Activated naive CD4-positive, alpha-beta T cell treated with anti-CD3 and anti-CD28 coated beads, Interleukin-2, amount 10 ng/mL, durations not matched to agents 7 days and 5 days (primary cell): ENCODE measurements at regions not wholly inside any gene's neighbourhood (a gene's known extent, or its start where the extent isn't known, plus 50 kb on each side); places are given as distances from the start of the nearest gene placed in this dataset.
A peak's percentile ranks its signal among the peaks of the same experiment; 100 is the strongest.
"Not testable (repeated sequence)": the region's sequence is repeated elsewhere in the genome, so short reads cannot be mapped to it uniquely, and the experiment has no call there.

Experiments used
- CTCF ChIA-PET: fragments of 350-600 bp; sonication (Branson Sonifier 250); formaldehyde crosslinking; loops from one replicate; lab custom pipeline; 2021; ENCODE audit warnings: antibody characterized with exemption; lab: Charles Lee
- DNase-seq: peaks from one replicate; pipeline ENCODE4 v3.0.0-alpha.2; 2020
- H3K27ac Mint-ChIP-seq: one replicate; pipeline ENCODE4 v1.8.0; 2021; ENCODE audit warnings: mild to moderate bottlenecking, moderate library complexity, mixed read lengths
- H3K27me3 Mint-ChIP-seq: one replicate; pipeline ENCODE4 v1.8.0; 2021; ENCODE audit warnings: mild to moderate bottlenecking, mixed read lengths
- H3K36me3 Mint-ChIP-seq: one replicate; pipeline ENCODE4 v1.8.0; 2021; ENCODE audit warnings: mixed read lengths
- H3K4me1 Mint-ChIP-seq: one replicate; pipeline ENCODE4 v1.8.0; 2021; ENCODE audit warnings: mixed read lengths
- H3K4me3 Mint-ChIP-seq: one replicate; pipeline ENCODE4 v1.8.0; 2021; ENCODE audit warnings: mild to moderate bottlenecking, moderate library complexity, mixed read lengths
- H3K9me3 Mint-ChIP-seq: one replicate; pipeline ENCODE4 v1.8.0; 2021; ENCODE audit warnings: mixed read lengths

DNA sequence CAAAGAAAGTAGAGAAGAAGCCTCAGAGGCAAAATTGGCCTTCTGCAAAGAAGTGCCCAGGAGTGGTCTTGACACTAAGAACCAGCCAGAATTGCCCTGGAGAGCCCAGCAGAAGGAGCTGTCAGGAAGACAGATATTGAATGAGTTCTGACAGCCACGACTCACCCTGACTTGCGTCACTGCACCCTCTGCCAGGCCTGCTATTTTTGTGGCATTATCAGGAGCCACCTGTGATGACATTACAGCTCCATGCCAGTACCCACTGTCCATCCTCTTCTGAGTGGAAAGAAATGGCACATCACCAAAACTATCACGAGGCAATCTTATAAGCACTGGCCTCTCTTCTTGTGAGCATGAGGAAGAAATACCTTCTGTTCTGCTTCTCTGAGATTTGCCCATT lies 67.7 kb downstream of the SMIM20 start:
- CTCF ChIA-PET = no interaction called here
- no peak for DNase-seq
- Mint-ChIP-seq H3K36me3 (no peaks in the 10 kb centered on the region), H3K9me3 (no peaks in the 10 kb centered on the region), H3K27me3 (peaks cover 10% of the 10 kb centered on the region), H3K27ac (no peak overlapping the region), H3K4me3 (no peak overlapping the region), H3K4me1 (no peaks in the 10 kb centered on the region)

DNA sequence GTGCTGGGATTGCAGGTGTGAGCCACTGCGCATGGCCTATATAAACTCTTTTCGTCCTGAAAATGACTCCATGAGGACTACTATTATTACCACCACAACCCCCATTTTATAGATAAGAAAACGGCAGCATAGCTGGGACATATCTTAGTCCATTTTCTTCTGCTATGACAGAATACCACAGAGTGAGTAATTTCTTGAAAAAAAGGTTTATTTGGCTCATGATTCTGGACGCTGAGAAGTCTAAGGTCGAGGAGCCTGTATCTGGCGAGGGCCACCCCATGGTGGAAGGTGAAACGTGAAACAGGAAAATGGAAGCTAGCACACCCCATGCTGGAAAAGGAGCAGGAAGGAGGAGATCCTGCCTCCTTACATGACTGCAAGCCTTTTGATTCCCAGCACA lies 68.9 kb downstream of the SMIM20 start:
- Mint-ChIP-seq H3K4me3 (no peak overlapping the region), H3K27me3 (peaks cover 7% of the 10 kb centered on the region), H3K9me3 (no peaks in the 10 kb centered on the region), H3K27ac (no peak overlapping the region), H3K4me1 (peaks cover 3% of the 10 kb centered on the region), H3K36me3 (no peaks in the 10 kb centered on the region)
- CTCF ChIA-PET = no interaction called here
- DNase-seq = no peak

DNA sequence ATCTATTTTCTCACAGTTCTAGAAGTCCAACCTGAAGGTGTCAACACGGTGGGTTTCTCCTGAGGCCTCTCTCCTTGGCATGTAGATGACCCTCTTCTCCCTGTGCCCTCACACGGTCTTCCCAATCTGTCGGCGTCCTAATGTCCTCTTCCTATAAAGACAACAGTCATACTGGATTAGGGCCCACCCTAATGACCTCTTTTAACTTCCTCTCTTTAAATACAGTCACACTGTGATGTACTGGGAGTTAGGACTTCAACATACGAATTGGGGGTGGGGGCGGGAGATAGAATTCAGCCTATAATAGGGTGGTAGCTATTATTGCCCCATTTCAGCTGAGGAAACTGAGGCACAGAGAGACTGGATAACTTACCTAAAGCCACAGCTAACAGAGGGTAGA lies 70.2 kb downstream of the SMIM20 start:
- Mint-ChIP-seq H3K27me3 (peaks cover 7% of the 10 kb centered on the region), H3K27ac (no peak overlapping the region), H3K9me3 (no peaks in the 10 kb centered on the region), H3K36me3 (no peaks in the 10 kb centered on the region), H3K4me1 (peaks cover 11% of the 10 kb centered on the region), H3K4me3 (no peak overlapping the region)
- CTCF ChIA-PET = no interaction called here
- no peak for DNase-seq

DNA sequence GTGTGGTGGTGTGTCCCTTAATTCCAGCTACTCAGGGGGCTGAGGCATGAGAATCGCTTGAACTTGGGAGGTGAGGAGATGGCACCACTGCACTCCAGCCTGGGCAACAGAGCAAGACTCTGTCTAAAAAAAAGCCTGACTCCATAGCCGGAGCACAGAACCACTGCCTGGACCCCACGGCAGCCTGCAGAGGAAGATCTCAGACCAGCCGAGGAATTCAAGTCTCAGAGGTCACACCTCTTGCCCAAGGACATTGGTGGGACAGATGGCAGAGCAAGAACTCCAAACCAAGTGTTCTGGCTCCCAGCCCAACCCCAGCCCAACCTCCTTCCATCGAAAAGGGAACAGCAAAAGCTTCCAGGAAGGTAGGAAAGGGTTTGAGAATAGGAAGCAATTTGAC lies 70.8 kb downstream of the SMIM20 start:
- H3K36me3 Mint-ChIP-seq = no peaks in the 10 kb centered on the region
- no peak for DNase-seq

DNA sequence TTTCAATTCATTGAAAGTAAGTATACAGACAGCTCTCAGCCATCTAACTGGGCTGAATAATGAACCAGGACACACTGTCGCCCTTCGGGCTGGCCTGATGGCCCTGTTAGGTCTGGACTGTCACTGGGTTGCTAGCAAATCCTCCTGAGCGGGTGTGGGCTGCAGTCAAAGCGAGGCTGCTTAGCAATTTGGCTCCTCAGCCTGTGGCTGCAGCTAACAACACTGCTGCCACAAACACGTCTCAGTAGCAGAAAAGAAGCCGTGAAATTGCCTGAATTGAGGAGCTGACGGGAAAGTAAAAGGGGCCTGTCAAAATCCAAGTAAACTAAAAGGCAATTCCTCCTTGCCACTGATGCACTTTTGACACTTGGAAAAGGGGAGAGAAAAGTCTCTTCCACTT lies 72.8 kb downstream of the SMIM20 start:
- Mint-ChIP-seq H3K27me3 (peaks cover 15% of the 10 kb centered on the region), H3K4me1 (peaks cover 11% of the 10 kb centered on the region), H3K4me3 (no peak overlapping the region), H3K27ac (no peak overlapping the region), H3K9me3 (no peaks in the 10 kb centered on the region), H3K36me3 (no peaks in the 10 kb centered on the region)
- DNase-seq = no peak
- CTCF ChIA-PET = interaction anchor here (0.7 to 2.5 kb wide), 6 partner anchors 10 to 584 kb away, joined by 3 to 17 read pairs (median 4); no protein-coding TSS in a partner anchor

More for the DNA sequence above, 70.8 kb downstream of the SMIM20 start:
- H3K4me3 Mint-ChIP-seq = no peak overlapping the region
- peaks cover 11% of the 10 kb centered on the region for H3K27me3 Mint-ChIP-seq
- CTCF ChIA-PET = no interaction called here
- no peak overlapping the region for H3K27ac Mint-ChIP-seq
- no peaks in the 10 kb centered on the region for H3K9me3 Mint-ChIP-seq
- peaks cover 11% of the 10 kb centered on the region for H3K4me1 Mint-ChIP-seq

DNA sequence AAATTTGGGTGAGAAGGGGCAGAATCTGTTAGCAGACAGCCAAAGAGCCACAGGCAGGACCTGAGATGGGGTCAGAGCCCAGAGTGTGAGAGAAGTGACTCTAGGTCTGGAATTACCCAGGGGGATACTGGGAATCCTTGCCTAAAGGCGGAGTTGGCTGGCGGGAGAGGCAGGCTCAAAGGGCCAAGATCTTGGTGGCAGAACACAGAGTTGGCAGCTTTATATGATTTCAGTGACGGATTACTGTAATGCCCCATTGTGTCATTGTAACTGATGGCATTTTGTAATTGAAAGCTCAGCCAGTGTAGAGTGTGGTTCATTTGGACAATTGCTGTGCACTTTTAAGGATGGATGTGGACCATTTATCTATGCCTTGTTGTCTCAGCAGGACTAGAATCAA lies 77.3 kb downstream of the SMIM20 start:
- CTCF ChIA-PET = no interaction called here
- DNase-seq = no peak
- H3K4me1 Mint-ChIP-seq = peaks cover 11% of the 10 kb centered on the region
- H3K36me3 Mint-ChIP-seq = no peaks in the 10 kb centered on the region
- H3K4me3 Mint-ChIP-seq = no peak overlapping the region
- H3K27ac Mint-ChIP-seq = no peak overlapping the region
- peaks cover 14% of the 10 kb centered on the region for H3K27me3 Mint-ChIP-seq
- H3K9me3 Mint-ChIP-seq = no peaks in the 10 kb centered on the region

DNA sequence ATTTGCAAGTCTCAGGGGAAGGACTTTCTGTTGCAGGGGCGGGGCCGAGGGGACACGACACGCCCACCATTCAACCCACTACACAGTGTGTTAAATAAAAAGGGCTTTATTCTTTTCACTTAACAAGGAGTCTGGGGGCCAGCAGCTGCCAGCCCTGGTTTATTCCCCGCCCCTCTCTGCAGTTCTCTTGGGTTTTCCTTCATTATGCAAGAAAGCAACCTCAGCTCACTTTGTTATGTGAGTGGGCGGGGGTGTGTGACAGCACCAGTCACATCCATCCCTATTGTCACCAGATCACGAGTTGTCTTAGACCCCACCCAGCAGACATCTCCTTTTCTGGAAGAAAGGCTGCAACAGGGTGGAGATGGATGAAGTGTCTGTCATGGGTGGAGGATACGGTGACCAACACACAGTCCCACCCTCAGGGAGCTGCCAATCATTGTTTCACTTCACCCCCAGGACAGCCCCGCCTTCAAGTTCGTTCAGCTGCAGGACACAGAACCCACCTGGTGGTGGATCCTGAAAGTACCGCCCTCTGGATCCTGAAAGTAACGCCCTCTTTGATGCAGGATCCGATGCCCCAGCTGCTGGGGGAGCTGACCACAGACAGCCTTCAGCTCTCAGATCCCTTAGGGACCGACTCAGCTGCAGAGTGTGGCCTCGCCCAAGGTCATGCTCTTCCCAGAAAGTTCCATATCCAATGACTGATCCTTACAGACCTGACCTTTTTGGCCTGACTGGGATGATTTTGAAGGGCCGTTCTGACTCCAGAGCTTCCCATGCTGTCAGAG lies 79.6 kb downstream of the SMIM20 start:
- H3K9me3 Mint-ChIP-seq = no peaks in the 10 kb centered on the region
- peaks cover 2% of the 10 kb centered on the region for H3K4me1 Mint-ChIP-seq
- H3K27me3 Mint-ChIP-seq = peaks cover 17% of the 10 kb centered on the region
- peak; percentile 25 for DNase-seq
- no peaks in the 10 kb centered on the region for H3K36me3 Mint-ChIP-seq
- H3K4me3 Mint-ChIP-seq = no peak overlapping the region
- H3K27ac Mint-ChIP-seq = no peak overlapping the region
- CTCF ChIA-PET = interaction anchor here (0.6 to 1.9 kb wide), 4 partner anchors 11 to 404 kb away, joined by 3 to 4 read pairs (median 3); no protein-coding TSS in a partner anchor

DNA sequence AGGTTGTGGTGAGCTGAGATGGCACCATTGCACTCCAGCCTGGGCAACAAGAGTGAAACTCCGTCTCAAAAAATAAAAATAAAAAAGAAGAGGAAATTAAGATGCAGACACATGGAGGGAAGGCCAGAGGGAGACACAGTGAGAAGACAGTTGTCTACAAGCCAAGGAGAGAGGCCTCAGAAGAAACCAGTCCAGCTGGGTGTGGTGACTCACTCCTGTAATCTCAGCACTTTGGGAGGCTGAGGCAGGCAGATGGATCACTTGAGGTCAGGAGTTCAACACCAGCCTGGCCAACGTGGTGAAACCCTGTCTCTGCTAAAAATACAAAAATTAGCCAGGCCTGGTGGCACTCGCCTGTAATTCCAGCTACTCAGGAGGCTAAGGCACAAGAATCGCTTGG lies 80.6 kb downstream of the SMIM20 start:
- CTCF ChIA-PET = interaction anchor here (0.6 to 1.9 kb wide), 2 partner anchors 10 to 403 kb away, joined by 3 to 4 read pairs; no protein-coding TSS in a partner anchor
- not testable (repeated sequence) for H3K9me3 Mint-ChIP-seq, H3K36me3 Mint-ChIP-seq, H3K4me3 Mint-ChIP-seq, H3K27ac Mint-ChIP-seq, DNase-seq, H3K4me1 Mint-ChIP-seq
- peaks cover 15% of the 10 kb centered on the region for H3K27me3 Mint-ChIP-seq

DNA sequence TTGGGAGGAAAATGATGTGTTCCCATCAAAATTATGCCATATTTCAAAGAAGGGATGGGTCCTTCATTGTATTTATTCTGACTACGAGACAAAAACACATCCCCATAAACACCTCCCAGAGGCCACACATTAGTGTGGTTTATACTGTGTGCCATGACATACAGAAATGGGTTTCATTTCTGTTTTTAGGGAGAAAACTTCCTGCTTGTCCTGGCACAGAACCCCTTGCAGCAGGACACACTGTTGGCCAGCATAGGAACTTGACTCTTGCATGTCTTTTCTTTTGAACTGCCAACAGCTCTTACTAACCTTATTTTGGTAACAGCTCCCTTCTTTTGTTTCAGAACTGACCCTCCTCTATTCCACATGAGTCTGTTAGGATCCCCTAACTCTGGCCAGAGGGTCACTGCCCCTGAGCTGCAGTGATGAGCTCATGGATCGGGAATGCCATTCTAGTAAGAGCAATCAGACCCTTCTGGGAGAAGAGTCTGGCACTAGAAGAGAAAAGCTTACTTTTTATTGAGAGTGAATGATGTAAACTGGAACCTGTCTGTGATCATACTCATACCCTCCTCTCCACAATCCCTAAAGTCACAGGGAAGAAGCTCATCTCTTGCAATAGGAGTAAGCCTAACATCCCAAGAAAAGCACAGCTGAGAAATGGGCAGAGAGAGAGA lies 86.4 kb downstream of the SMIM20 start:
- H3K4me3 Mint-ChIP-seq = no peak overlapping the region
- H3K27me3 Mint-ChIP-seq = peaks cover 6% of the 10 kb centered on the region
- no peak overlapping the region for H3K27ac Mint-ChIP-seq
- no peaks in the 10 kb centered on the region for H3K4me1 Mint-ChIP-seq
- no peak for DNase-seq
- no peaks in the 10 kb centered on the region for H3K36me3 Mint-ChIP-seq
- CTCF ChIA-PET = interaction anchor here (0.7 to 1.2 kb wide), 3 partner anchors 12 to 409 kb away, joined by 3 read pairs; no protein-coding TSS in a partner anchor
- no peaks in the 10 kb centered on the region for H3K9me3 Mint-ChIP-seq

DNA sequence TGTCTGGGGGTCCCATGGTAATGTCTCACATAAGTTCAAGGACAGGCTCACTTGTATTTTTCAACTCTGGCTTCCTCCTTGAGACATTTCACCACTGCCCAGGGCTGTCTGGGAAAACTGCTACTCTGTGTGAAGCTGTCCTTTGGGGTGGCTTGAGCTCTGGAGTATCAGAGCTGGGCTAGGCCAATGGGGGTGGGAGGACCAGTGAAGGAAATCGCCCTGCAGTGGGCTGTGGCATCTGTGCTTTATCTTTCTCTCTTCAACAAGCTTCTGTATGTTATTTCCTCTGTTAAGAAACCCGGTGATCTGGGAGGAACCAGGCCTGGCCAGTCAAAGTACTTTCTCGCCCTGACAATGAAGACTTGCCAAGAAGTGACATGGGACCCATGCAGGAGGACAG lies 87.4 kb downstream of the SMIM20 start:
- no peaks in the 10 kb centered on the region for H3K9me3 Mint-ChIP-seq
- H3K4me1 Mint-ChIP-seq = no peaks in the 10 kb centered on the region

DNA sequence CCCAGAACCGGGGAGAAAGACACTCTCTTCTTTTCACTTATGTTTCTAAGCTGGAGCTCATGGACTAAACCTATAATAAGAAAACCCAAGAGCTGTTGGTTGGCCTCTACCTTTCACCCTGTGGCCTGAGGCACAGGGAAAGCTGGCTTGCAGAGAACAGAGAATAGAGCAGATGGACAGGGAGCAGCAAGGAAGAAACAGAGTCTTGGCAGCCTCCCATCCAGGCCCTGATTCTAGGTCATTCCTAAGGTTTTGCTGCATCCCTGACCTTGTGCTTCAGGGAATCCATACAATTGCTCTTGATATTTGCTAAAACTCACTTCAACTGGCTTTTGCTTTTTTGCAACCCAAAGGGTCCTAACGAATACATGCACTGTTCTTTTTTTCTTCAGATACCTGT lies 87.8 kb downstream of the SMIM20 start:
- Mint-ChIP-seq H3K36me3 (no peaks in the 10 kb centered on the region), H3K9me3 (no peaks in the 10 kb centered on the region), H3K4me1 (no peaks in the 10 kb centered on the region), H3K4me3 (no peak overlapping the region), H3K27ac (no peak overlapping the region), H3K27me3 (peaks cover 9% of the 10 kb centered on the region)
- no peak for DNase-seq
- CTCF ChIA-PET = interaction anchor here (0.9 to 1.9 kb wide), 2 partner anchors 14 kb away, joined by 3 to 6 read pairs; no protein-coding TSS in a partner anchor

More for the DNA sequence above, 87.4 kb downstream of the SMIM20 start:
- Mint-ChIP-seq H3K27ac (no peak overlapping the region), H3K27me3 (peaks cover 6% of the 10 kb centered on the region), H3K36me3 (no peaks in the 10 kb centered on the region), H3K4me3 (no peak overlapping the region)
- no peak for DNase-seq
- CTCF ChIA-PET = interaction anchor here (0.7 to 1.9 kb wide), 3 partner anchors 14 to 408 kb away, joined by 3 to 6 read pairs (median 3); no protein-coding TSS in a partner anchor

DNA sequence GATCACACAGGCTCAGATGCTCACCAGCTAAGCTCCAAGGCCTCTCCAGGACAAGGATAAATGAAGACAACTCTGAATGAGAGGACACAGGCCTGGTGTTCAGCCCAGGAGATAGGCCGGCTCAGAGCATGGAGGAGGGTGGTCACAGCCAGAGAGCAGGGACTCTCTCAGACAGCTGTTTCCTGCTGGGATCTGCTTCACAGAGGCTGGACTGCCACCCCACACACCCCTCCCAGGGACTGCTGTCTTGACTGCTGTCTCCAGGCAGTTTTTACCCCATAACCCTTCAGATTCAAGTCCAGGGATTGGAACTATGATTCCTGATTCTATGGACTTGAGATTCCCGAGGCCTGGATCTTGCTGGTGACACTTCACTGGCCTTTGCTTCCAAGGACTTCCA lies 89.0 kb downstream of the SMIM20 start:
- no peak for DNase-seq
- CTCF ChIA-PET = interaction anchor here (0.6 kb wide), 1 partner anchor 46 kb away, joined by 3 read pairs; no protein-coding TSS in a partner anchor
- Mint-ChIP-seq H3K4me1 (no peaks in the 10 kb centered on the region), H3K36me3 (no peaks in the 10 kb centered on the region), H3K4me3 (no peak overlapping the region), H3K27ac (no peak overlapping the region), H3K9me3 (no peaks in the 10 kb centered on the region), H3K27me3 (peaks cover 4% of the 10 kb centered on the region)

DNA sequence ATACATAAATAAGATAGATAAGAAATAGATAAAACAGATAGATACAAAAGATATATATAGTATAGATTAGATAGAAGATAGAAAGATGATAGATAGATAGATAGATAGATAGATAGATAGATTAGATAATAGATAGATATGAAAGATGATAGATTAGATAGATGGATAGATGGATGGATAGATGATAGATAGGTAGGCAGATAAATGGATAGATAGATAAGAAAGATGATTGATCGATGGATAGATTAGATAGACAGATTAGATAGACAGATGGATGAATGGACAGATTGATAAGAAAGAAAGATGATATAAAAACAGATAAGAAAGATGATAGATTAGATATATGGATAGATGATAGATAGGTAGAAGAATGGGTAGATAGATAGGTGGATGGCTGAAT lies 90.3 kb downstream of the SMIM20 start:
- CTCF ChIA-PET = interaction anchor here (0.5 to 1.7 kb wide), 3 partner anchors 10 to 1822 kb away, joined by 3 to 7 read pairs (median 4); no protein-coding TSS in a partner anchor
- DNase-seq = no peak
- H3K9me3 Mint-ChIP-seq = no peaks in the 10 kb centered on the region
- no peaks in the 10 kb centered on the region for H3K4me1 Mint-ChIP-seq
- no peak overlapping the region for H3K4me3 Mint-ChIP-seq
- no peaks in the 10 kb centered on the region for H3K36me3 Mint-ChIP-seq
- H3K27me3 Mint-ChIP-seq = peaks cover 4% of the 10 kb centered on the region
- no peak overlapping the region for H3K27ac Mint-ChIP-seq

DNA sequence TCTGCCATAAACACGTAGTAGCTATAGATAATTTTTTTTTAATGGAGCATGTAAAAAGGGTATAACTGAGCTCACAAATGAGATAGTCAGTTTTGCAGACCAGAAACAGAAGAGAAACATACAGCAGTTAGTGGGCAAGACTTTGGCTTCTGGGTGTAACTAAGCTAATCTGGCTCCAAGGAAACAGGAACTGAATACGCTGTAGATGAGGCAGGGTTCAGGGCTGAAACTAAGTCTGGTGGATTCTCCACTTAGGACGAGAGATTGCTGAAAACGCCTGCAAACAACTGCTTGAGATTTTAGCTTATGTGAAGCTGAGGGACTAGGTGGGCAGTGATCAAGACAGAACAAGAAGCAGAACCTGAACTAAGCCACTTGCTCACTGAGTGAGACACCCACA lies 91.7 kb downstream of the SMIM20 start:
- no peak overlapping the region for H3K4me3 Mint-ChIP-seq

More for the DNA sequence above, 91.7 kb downstream of the SMIM20 start:
- Mint-ChIP-seq H3K36me3 (no peaks in the 10 kb centered on the region), H3K27me3 (peaks cover 10% of the 10 kb centered on the region), H3K27ac (no peak overlapping the region), H3K4me1 (no peaks in the 10 kb centered on the region), H3K9me3 (peaks cover 1% of the 10 kb centered on the region)
- CTCF ChIA-PET = interaction anchor here (1.7 kb wide), 1 partner anchor 17 kb away, joined by 7 read pairs; no protein-coding TSS in a partner anchor
- no peak for DNase-seq
